B cell (primary cell): ENCODE measurements at regions not wholly inside any gene's neighbourhood (a gene's known extent, or its start where the extent isn't known, plus 50 kb on each side); places are given as distances from the start of the nearest gene placed in this dataset.

Experiments
- ATAC-seq: fragments of 200-7000 bp; cut with Tn5 transposase; one replicate; pipeline ENCODE4 v1.10.0; 2021; ENCODE audit warnings: low read depth, mild to moderate bottlenecking, moderate number of reproducible peaks, moderate library complexity
- CTCF ChIA-PET: fragments of 350-600 bp; sonication (Branson Sonifier 250); formaldehyde crosslinking; loops from one replicate; lab custom pipeline; 2021; ENCODE audit warnings: antibody characterized with exemption, inconsistent platforms; lab: Charles Lee
- POLR2A ChIA-PET: fragments of 350-600 bp; sonication (Branson Sonifier 250); formaldehyde crosslinking; loops from one replicate; lab custom pipeline; 2021; ENCODE audit warnings: antibody characterized with exemption; lab: Charles Lee
- DNase-seq: peaks from one replicate; pipeline ENCODE4 v3.0.0; 2013
- H2AFZ ChIP-seq: 2 replicates; pipeline ENCODE4 v1.6.1; 2012; ENCODE audit warnings: mild to moderate bottlenecking, low read depth, low read length; ENCODE audit not compliant: insufficient read depth, poor library complexity, severe bottlenecking
- H3K27ac ChIP-seq, 2 donors: 1 replicate in 1 of 2; 2 replicates in 1 of 2; pipeline ENCODE4 v1.5.1; 2012 to 2013; ENCODE audit warnings: low read length in 2 of 2, mild to moderate bottlenecking in 2 of 2, moderate library complexity in 1 of 2
- H3K27me3 ChIP-seq, 4 experiments: fragments of 200-600 bp in 1 of 4; sonication (generic) in 1 of 4; replicated peaks in 1 of 4; 1 replicate in 2 of 4; 2 replicates in 2 of 4; pipeline versions ENCODE4 v1.6.1 to v1.7.0; 2013 to 2016; ENCODE audit warnings: low read length in 3 of 4, mild to moderate bottlenecking in 2 of 4, mixed read lengths in 1 of 4, moderate library complexity in 1 of 4; ENCODE audit not compliant: insufficient read depth in 4 of 4, control insufficient read depth in 3 of 4; ENCODE audit errors: control extremely low read depth in 1 of 4
- H3K36me3 ChIP-seq, 2 experiments: replicated peaks in 1 of 2; 1 replicate in 1 of 2; 2 replicates in 1 of 2; pipeline versions ENCODE4 v1.6.1 to v1.7.1; 2013; ENCODE audit warnings: low read length in 1 of 2; ENCODE audit not compliant: insufficient read depth in 2 of 2, control insufficient read depth in 1 of 2; ENCODE audit errors: control extremely low read depth in 1 of 2, extremely low read depth in 1 of 2
- H3K4me1 ChIP-seq, 2 donors: fragments of 200-600 bp in 1 of 2; sonication (generic) in 1 of 2; 1 replicate in 1 of 2; 2 replicates in 1 of 2; pipeline versions ENCODE4 v1.5.1 to v1.6.1; 2013 to 2017; ENCODE audit warnings: low read length in 2 of 2; ENCODE audit not compliant: control insufficient read depth in 2 of 2, insufficient read depth in 2 of 2
- H3K4me2 ChIP-seq: replicated peaks from 2 replicates; pipeline ENCODE3; 2012; ENCODE audit warnings: mild to moderate bottlenecking, low read depth, low read length; ENCODE audit not compliant: poor library complexity, severe bottlenecking
- H3K4me3 ChIP-seq, 5 experiments: fragments of 200-600 bp in 1 of 5; sonication (generic) in 1 of 5; 1 replicate in 3 of 5; 2 replicates in 2 of 5; pipeline versions ENCODE4 v1.5.1 to v1.7.0; 2011 to 2016; ENCODE audit warnings: low read length in 4 of 5, mild to moderate bottlenecking in 4 of 5, low read depth in 2 of 5, control low read depth in 1 of 5, moderate library complexity in 1 of 5; ENCODE audit not compliant: insufficient read depth in 1 of 5; ENCODE audit errors: control extremely low read depth in 1 of 5, extremely low read depth in 1 of 5
- H3K79me2 ChIP-seq: fragments of 200-600 bp; sonication (generic); one replicate; pipeline ENCODE4 v1.6.0; 2016; ENCODE audit warnings: low read length; ENCODE audit not compliant: control insufficient read depth, insufficient read depth
- H3K9ac ChIP-seq: fragments of 200-600 bp; sonication (generic); 2 replicates; pipeline ENCODE4 v1.6.1; 2017; ENCODE audit warnings: mild to moderate bottlenecking, low read length, moderate library complexity
- H3K9me3 ChIP-seq, 3 donors: one replicate each; pipeline versions ENCODE4 v1.6.1 to v1.7.1; 2013; ENCODE audit warnings: low read length in 2 of 3; ENCODE audit not compliant: control insufficient read depth in 2 of 3, insufficient read depth in 1 of 3; ENCODE audit errors: control extremely low read depth in 1 of 3
- H4K20me1 ChIP-seq: 2 replicates; pipeline ENCODE4 v1.6.0; 2012; ENCODE audit warnings: mild to moderate bottlenecking, low read length; ENCODE audit not compliant: insufficient read depth, control insufficient read depth, poor library complexity, severe bottlenecking
- H3K27ac Mint-ChIP-seq: one replicate; pipeline ENCODE4 v1.8.0; 2021; ENCODE audit warnings: mixed read lengths
- H3K27me3 Mint-ChIP-seq: one replicate; pipeline ENCODE4 v1.8.0; 2021; ENCODE audit warnings: mixed read lengths
- H3K4me1 Mint-ChIP-seq: one replicate; pipeline ENCODE4 v1.8.0; 2021; ENCODE audit warnings: mixed read lengths
- H3K4me3 Mint-ChIP-seq: one replicate; pipeline ENCODE4 v1.8.0; 2021; ENCODE audit warnings: mixed read lengths
- H3K9me3 Mint-ChIP-seq: one replicate; pipeline ENCODE4 v1.8.0; 2022; ENCODE audit warnings: mixed read lengths; ENCODE audit not compliant: insufficient read depth
- CTCF ChIP-seq: fragments of 200-600 bp; IDR thresholded peaks from one replicate; pipeline ENCODE4 v1.8.0; 2022; ENCODE audit warnings: antibody characterized with exemption, mild to moderate bottlenecking
- EZH2 ChIP-seq: IDR thresholded peaks from 2 replicates; pipeline ENCODE4 v1.6.1; 2012; ENCODE audit warnings: borderline replicate concordance, low read depth, mild to moderate bottlenecking, moderate library complexity, low read length; ENCODE audit not compliant: insufficient read depth, poor library complexity, severe bottlenecking
- WGBS: methylation state at CpG from one replicate; pipeline ENCODE4 v1.1.5; 2013; ENCODE audit warnings: missing lambda C conversion rate; ENCODE audit not compliant: insufficient coverage; 5-methylcytosine and 5-hydroxymethylcytosine counted together
- intact Hi-C: fragments of 100-400 bp; cut with micrococcal nuclease; formaldehyde crosslinking; loops from one replicate; pipeline ENCODE4 v1.10.0; 2022

GRCh38 chr1:191907121-191907520 is 251.1 kb upstream of the RGS18 start:
- Histone ChIP-seq H2AFZ (no peak overlapping the region), H3K4me2 (no peak overlapping the region), H3K9ac (no peak overlapping the region), H3K27me3 (no peaks in the 10 kb centered on the region), H3K4me3 (no peak overlapping the region), H4K20me1 (no peaks in the 10 kb centered on the region), H3K4me1 (no peaks in the 10 kb centered on the region), H3K9me3 (peaks cover 0 to 13% (median 0%) of the 10 kb centered on the region in 3 donors), H3K36me3 (no peaks in the 10 kb centered on the region), H3K79me2 (no peaks in the 10 kb centered on the region), H3K27ac (no peak overlapping the region)
- Mint-ChIP-seq H3K27me3 (no peaks in the 10 kb centered on the region), H3K27ac (no peak overlapping the region), H3K9me3 (peaks cover 9% of the 10 kb centered on the region), H3K4me3 (no peak overlapping the region), H3K4me1 (no peaks in the 10 kb centered on the region)
- 80% methylated on average over 2 of the region's 2 CpGs for WGBS
- intact Hi-C loops, result no loop called here
- ATAC-seq (no peak), DNase-seq (no peak)
- ChIA-PET POLR2A (no interaction called here), CTCF (no interaction called here)
- no peak for TF ChIP-seq CTCF
- no peak for TF ChIP-seq EZH2

- no peaks in the 10 kb centered on the region for H3K79me2 ChIP-seq
- Mint-ChIP-seq H3K27me3 (no peaks in the 10 kb centered on the region), H3K9me3 (peaks cover 9% of the 10 kb centered on the region), H3K4me3 (no peak overlapping the region), H3K27ac (no peak overlapping the region), H3K4me1 (no peaks in the 10 kb centered on the region)
- 89% methylated on average over 2 of the region's 2 CpGs for WGBS
- ChIA-PET CTCF (no interaction called here), POLR2A (no interaction called here)
- H2AFZ ChIP-seq, result no peak overlapping the region
- TF ChIP-seq EZH2, result no peak
- TF ChIP-seq CTCF, result no peak
- H3K4me1 ChIP-seq, result no peaks in the 10 kb centered on the region
- no peak overlapping the region for H3K4me3 ChIP-seq
- H3K9ac ChIP-seq, result no peak overlapping the region
- ATAC-seq, result no peak
- no peak overlapping the region for H3K27ac ChIP-seq
- no peaks in the 10 kb centered on the region for H3K27me3 ChIP-seq
- intact Hi-C loops, result no loop called here
- DNase-seq, result no peak
- no peak overlapping the region for H3K4me2 ChIP-seq
- H3K36me3 ChIP-seq, result no peaks in the 10 kb centered on the region
- H3K9me3 ChIP-seq, result peaks cover 0 to 7% (median 0%) of the 10 kb centered on the region in 3 donors
- H4K20me1 ChIP-seq, result no peaks in the 10 kb centered on the region
These were observed 248.0 kb upstream of the RGS18 start for GRCh38 chr1:191910245-191910644.
